ENCODE measurements at regions not wholly inside any gene's neighbourhood (a gene's known extent, or its start where the extent isn't known, plus 50 kb on each side); places are given as distances from the start of the nearest gene placed in this dataset.

GRCh38 chr18:8526332-8526731 is 82.9 kb upstream of the RAB12 start:
- Histone ChIP-seq H3K9me1 (replicated peaks; ENCODE audit: control insufficient read depth, extremely low read depth, insufficient read depth, low read length) (no peaks in the 10 kb centered on the region), H4K20me1 (replicated peaks; ENCODE audit: control insufficient read depth, extremely low read depth, insufficient read depth, low read length) (no peaks in the 10 kb centered on the region), H3K4me3 (replicated peaks in 1 of 3; ENCODE audit: insufficient read depth in 1 of 3, low read depth in 1 of 3, low read length in 3 of 3) (no peak overlapping the region), H3K36me3 (ENCODE audit: control insufficient read depth in 2 of 2, extremely low read depth in 1 of 2, insufficient read depth in 2 of 2, low read length in 2 of 2) (no peaks in the 10 kb centered on the region), H2AFZ (ENCODE audit: low read depth, low read length) (no peak overlapping the region), H3K4me1 (ENCODE audit: control insufficient read depth, extremely low read depth, insufficient read depth, low read length) (no peaks in the 10 kb centered on the region), H3K27ac (ENCODE audit: insufficient read depth, low read depth, low read length) (no peak overlapping the region), H3K27me3 (ENCODE audit: control insufficient read depth in 2 of 2, insufficient read depth in 2 of 2, low read length in 2 of 2) (no peaks in the 10 kb centered on the region), H3K4me2 (ENCODE audit: insufficient read depth, low read length) (no peak overlapping the region), H3K9me3 (replicated peaks; ENCODE audit: control insufficient read depth, insufficient read depth, low read length) (no peaks in the 10 kb centered on the region), H3K79me2 (ENCODE audit: control insufficient read depth, insufficient read depth, low read length) (no peaks in the 10 kb centered on the region), H3K9ac (replicated peaks; ENCODE audit: extremely low read depth, insufficient read depth, low read length) (no peak overlapping the region)
- CTCF ChIA-PET = interaction anchor here (1.0 to 1.5 kb wide), 3 partner anchors 48 to 462 kb away, joined by 3 to 4 read pairs (median 3); no protein-coding TSS in a partner anchor
- DNase-seq (ENCODE audit: low read depth, low spot score) = no peak
- POLR2A ChIA-PET = no interaction called here
- no peak for TF ChIP-seq POLR2A (IDR thresholded peaks at IDR 0.05; ENCODE audit: low read depth, low read length)
- TF ChIP-seq JUN (IDR thresholded peaks at IDR 0.05; ENCODE audit: borderline replicate concordance, insufficient read depth, insufficient read length, low read depth) = no peak
- TF ChIP-seq EZH2 (IDR thresholded peaks at IDR 0.05; ENCODE audit: borderline replicate concordance, low read depth, low read length, severe bottlenecking) = no peak
- TF ChIP-seq MYC (IDR thresholded peaks at IDR 0.05; ENCODE audit: low read depth, low read length) = no peak
- no peak for TF ChIP-seq GATA2 (IDR thresholded peaks at IDR 0.05; ENCODE audit: insufficient read depth, insufficient read length, low read depth, low read length)
- no peak for TF ChIP-seq CTCF (IDR thresholded peaks at IDR 0.05; ENCODE audit: extremely low read depth in 1 of 2, insufficient read depth in 1 of 2, low read depth in 1 of 2, low read length in 2 of 2)
- no peak for TF ChIP-seq FOS (IDR thresholded peaks at IDR 0.05; ENCODE audit: borderline replicate concordance, insufficient read depth, low read length)
- TF ChIP-seq MAX (IDR thresholded peaks at IDR 0.05; ENCODE audit: insufficient read depth, insufficient read length) = no peak
- no peak for TF ChIP-seq POLR2AphosphoS5 (IDR thresholded peaks at IDR 0.05; ENCODE audit: insufficient read depth, low read depth, low read length)
- BruUV-seq (replicated peaks) = no TSS peak
- intact Hi-C loops (cut with micrococcal nuclease) = no loop called here
- no peak for FAIRE-seq
- dilution Hi-C loops (cut with MboI; ENCODE audit: extremely low pct_ligation_motif_present, low sequenced_read_pairs) = no loop called here
